ENCODE measurements at regions not wholly inside any gene's neighbourhood (a gene's known extent, or its start where the extent isn't known, plus 50 kb on each side); places are given as distances from the start of the nearest gene placed in this dataset.

DNA sequence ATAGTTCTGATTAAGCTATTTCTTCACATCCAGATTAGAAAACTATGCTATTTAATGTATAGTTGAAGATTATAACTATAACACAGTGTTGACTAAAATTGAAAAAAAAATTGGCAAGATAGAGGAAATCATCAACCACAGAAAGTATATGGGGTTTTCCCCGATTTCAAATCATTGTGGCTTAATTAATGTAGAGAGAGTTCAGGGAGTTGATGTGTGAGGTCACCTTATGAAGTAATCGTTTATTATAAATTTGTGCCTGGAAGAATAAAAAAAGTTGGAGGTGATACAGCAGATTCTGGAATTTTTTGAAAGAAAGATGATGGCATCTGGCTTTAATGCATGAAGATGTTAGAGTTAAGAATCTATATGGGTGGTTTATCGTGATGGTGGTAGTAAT, 84.3 kb downstream of the PTGS2 start:
- H3K9ac ChIP-seq (ENCODE audit: insufficient read length): no peak overlapping the region
- H3K27ac ChIP-seq: no peak overlapping the region
- no peak for DNase-seq (ENCODE audit: low read depth, low spot score)
- H3K9me3 ChIP-seq (ENCODE audit: low read depth, low read length): 0 out of 2 replicates have a peak, but pooled peaks cover 3% of the 10 kb centered on the region
- H3K4me3 ChIP-seq: no peak overlapping the region
- TF ChIP-seq FOXP2 (optimal IDR thresholded peaks at IDR 0.05; ENCODE audit: control extremely low read depth, extremely low read length, insufficient read depth) (no peak), EZH2 (IDR thresholded peaks at IDR 0.05) (no peak), POLR2AphosphoS5 (IDR thresholded peaks at IDR 0.05; ENCODE audit: borderline replicate concordance, low read depth, low read length) (no peak)
- no peaks in the 10 kb centered on the region for H3K36me3 ChIP-seq (ENCODE audit: insufficient read depth, low read length)

- TF ChIP-seq FOXP2 (optimal IDR thresholded peaks at IDR 0.05; ENCODE audit: control extremely low read depth, extremely low read length, insufficient read depth) (no peak), POLR2AphosphoS5 (IDR thresholded peaks at IDR 0.05; ENCODE audit: borderline replicate concordance, low read depth, low read length) (no peak), EZH2 (IDR thresholded peaks at IDR 0.05) (no peak)
- no peaks in the 10 kb centered on the region for H3K36me3 ChIP-seq (ENCODE audit: insufficient read depth, low read length)
Observed at GRCh38 chr1:186578325-186579016, 101.8 kb downstream of the PTGS2 start.

DNA sequence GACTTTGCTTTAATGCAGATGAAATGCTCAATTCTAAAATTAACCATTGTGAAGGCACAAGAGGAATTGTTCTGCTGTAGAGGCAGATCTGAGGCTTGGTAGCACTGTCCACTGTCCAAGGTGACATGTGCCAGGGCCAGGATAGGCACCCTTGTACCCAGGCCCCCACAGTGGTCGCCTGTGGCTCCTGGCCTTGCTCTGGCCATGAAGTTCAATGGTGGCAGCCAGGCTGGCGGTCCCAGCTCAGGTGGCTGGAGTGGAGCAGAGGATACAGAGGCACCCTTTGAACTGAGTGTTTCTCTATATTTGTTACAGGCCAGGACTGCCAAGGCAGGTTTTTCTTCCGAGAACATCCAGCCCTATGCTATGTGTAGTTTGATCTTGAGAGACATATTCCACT, 102.6 kb downstream of the PTGS2 start:
- Histone ChIP-seq H3K36me3 (ENCODE audit: insufficient read depth, low read length) (no peaks in the 10 kb centered on the region), H3K27ac (no peak overlapping the region), H3K9ac (ENCODE audit: insufficient read length) (no peak overlapping the region), H3K9me3 (ENCODE audit: low read depth, low read length) (no peaks in the 10 kb centered on the region), H3K4me3 (no peak overlapping the region)
- TF ChIP-seq FOXP2 (optimal IDR thresholded peaks at IDR 0.05; ENCODE audit: control extremely low read depth, extremely low read length, insufficient read depth) (no peak), EZH2 (IDR thresholded peaks at IDR 0.05) (no peak), POLR2AphosphoS5 (IDR thresholded peaks at IDR 0.05; ENCODE audit: borderline replicate concordance, low read depth, low read length) (no peak)
- DNase-seq (ENCODE audit: low read depth, low spot score): no peak

More at GRCh38 chr1:186578325-186579016, 101.8 kb downstream of the PTGS2 start:
- Histone ChIP-seq H3K9ac (ENCODE audit: insufficient read length) (no peak overlapping the region), H3K27ac (no peak overlapping the region), H3K9me3 (ENCODE audit: low read depth, low read length) (no peaks in the 10 kb centered on the region), H3K4me3 (no peak overlapping the region)
- DNase-seq (ENCODE audit: low read depth, low spot score): no peak

DNA sequence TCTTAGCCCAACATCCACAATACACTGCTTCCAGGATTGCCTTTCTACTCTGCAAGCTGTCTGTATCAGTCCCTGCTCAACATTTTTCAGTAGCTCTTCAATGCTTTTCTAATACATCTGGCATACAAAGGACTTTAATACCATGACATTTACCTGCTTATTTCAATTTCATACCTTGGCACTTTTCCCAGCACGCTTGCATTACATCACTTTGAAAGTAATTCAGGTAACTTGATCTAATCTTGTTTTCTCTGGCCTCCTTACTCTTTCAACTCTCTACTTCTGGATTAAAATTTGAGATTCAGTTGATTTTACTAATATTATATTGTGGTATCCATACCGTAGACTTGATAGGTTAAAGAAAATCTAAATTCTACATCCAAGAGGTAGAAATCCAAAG, 103.0 kb downstream of the PTGS2 start:
- TF ChIP-seq POLR2AphosphoS5 (IDR thresholded peaks at IDR 0.05; ENCODE audit: borderline replicate concordance, low read depth, low read length): no peak
- TF ChIP-seq EZH2 (IDR thresholded peaks at IDR 0.05): no peak
- no peak for TF ChIP-seq FOXP2 (optimal IDR thresholded peaks at IDR 0.05; ENCODE audit: control extremely low read depth, extremely low read length, insufficient read depth)
- Histone ChIP-seq H3K9ac (ENCODE audit: insufficient read length) (no peak overlapping the region), H3K27ac (no peak overlapping the region), H3K9me3 (ENCODE audit: low read depth, low read length) (no peaks in the 10 kb centered on the region), H3K36me3 (ENCODE audit: insufficient read depth, low read length) (no peaks in the 10 kb centered on the region), H3K4me3 (no peak overlapping the region)
- no peak for DNase-seq (ENCODE audit: low read depth, low spot score)

DNA sequence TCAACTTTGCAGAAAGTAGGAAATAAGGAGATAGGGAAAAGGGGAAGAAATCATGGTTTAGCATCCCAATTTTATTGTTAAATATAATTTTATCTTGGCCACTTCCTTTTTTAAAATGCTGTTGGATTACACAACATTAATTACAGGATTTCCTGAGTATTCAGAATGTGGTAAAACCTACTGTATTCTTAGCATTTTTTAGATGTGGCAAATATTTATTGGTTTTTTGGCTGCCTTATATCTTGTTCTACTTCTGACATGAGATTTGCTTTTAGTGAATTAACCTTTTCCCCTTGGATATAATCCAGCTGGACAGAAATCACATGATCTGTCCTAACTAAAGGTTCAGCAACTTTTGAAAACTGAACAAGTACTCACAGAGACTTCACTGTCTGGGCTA, 104.9 kb downstream of the PTGS2 start:
- TF ChIP-seq FOXP2 (optimal IDR thresholded peaks at IDR 0.05; ENCODE audit: control extremely low read depth, extremely low read length, insufficient read depth): no peak
- no peak for TF ChIP-seq EZH2 (IDR thresholded peaks at IDR 0.05)
- TF ChIP-seq POLR2AphosphoS5 (IDR thresholded peaks at IDR 0.05; ENCODE audit: borderline replicate concordance, low read depth, low read length): peak; percentile 51; the same call in 1 of the 2 replicates
- no peaks in the 10 kb centered on the region for H3K9me3 ChIP-seq (ENCODE audit: low read depth, low read length)
- no peak overlapping the region for H3K9ac ChIP-seq (ENCODE audit: insufficient read length)
- H3K27ac ChIP-seq: no peak overlapping the region
- no peaks in the 10 kb centered on the region for H3K36me3 ChIP-seq (ENCODE audit: insufficient read depth, low read length)
- no peak overlapping the region for H3K4me3 ChIP-seq
- DNase-seq (ENCODE audit: low read depth, low spot score): peak; percentile 75

DNA sequence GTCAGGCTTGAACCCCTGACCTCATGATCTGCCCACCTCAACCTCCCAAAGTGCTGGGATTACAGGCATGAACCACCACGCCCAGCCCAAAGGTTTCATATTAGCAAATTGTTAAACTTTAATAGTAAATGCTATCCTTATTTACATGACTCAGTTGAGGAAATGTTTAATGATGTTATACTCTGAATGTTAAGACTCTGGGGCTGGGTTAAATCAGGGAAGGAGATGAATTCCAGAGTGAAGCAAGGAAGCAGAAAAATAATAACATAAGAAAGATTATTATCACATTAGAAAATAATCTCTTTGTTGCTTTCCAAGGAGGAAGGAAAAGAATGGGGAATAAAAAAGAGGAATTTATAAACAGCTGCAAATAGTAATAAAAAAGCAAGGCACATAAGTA, 105.3 kb downstream of the PTGS2 start:
- H3K9ac ChIP-seq (ENCODE audit: insufficient read length): no peak overlapping the region
- H3K4me3 ChIP-seq: no peak overlapping the region
- no peak overlapping the region for H3K27ac ChIP-seq
- H3K36me3 ChIP-seq (ENCODE audit: insufficient read depth, low read length): no peaks in the 10 kb centered on the region
- no peak for DNase-seq (ENCODE audit: low read depth, low spot score)
- no peaks in the 10 kb centered on the region for H3K9me3 ChIP-seq (ENCODE audit: low read depth, low read length)
- TF ChIP-seq EZH2 (IDR thresholded peaks at IDR 0.05): no peak
- no peak for TF ChIP-seq FOXP2 (optimal IDR thresholded peaks at IDR 0.05; ENCODE audit: control extremely low read depth, extremely low read length, insufficient read depth)
- no peak for TF ChIP-seq POLR2AphosphoS5 (IDR thresholded peaks at IDR 0.05; ENCODE audit: borderline replicate concordance, low read depth, low read length)

- no peak overlapping the region for H3K9ac ChIP-seq (ENCODE audit: insufficient read length)
- no peak overlapping the region for H3K4me3 ChIP-seq
- TF ChIP-seq POLR2AphosphoS5 (IDR thresholded peaks at IDR 0.05; ENCODE audit: borderline replicate concordance, low read depth, low read length): no peak
- no peak for TF ChIP-seq EZH2 (IDR thresholded peaks at IDR 0.05)
- TF ChIP-seq FOXP2 (optimal IDR thresholded peaks at IDR 0.05; ENCODE audit: control extremely low read depth, extremely low read length, insufficient read depth): no peak
- no peaks in the 10 kb centered on the region for H3K9me3 ChIP-seq (ENCODE audit: low read depth, low read length)
- H3K27ac ChIP-seq: no peak overlapping the region
- H3K36me3 ChIP-seq (ENCODE audit: insufficient read depth, low read length): no peaks in the 10 kb centered on the region
- no peak for DNase-seq (ENCODE audit: low read depth, low spot score)
Observed at GRCh38 chr1:186572509-186572908, 107.7 kb downstream of the PTGS2 start.

GRCh38 chr1:186571771-186572170, 108.5 kb downstream of the PTGS2 start:
- Histone ChIP-seq H3K27ac (no peak overlapping the region), H3K9me3 (ENCODE audit: low read depth, low read length) (no peaks in the 10 kb centered on the region), H3K9ac (ENCODE audit: insufficient read length) (no peak overlapping the region), H3K36me3 (ENCODE audit: insufficient read depth, low read length) (no peaks in the 10 kb centered on the region), H3K4me3 (no peak overlapping the region)
- no peak for DNase-seq (ENCODE audit: low read depth, low spot score)
- no peak for TF ChIP-seq FOXP2 (optimal IDR thresholded peaks at IDR 0.05; ENCODE audit: control extremely low read depth, extremely low read length, insufficient read depth)
- TF ChIP-seq POLR2AphosphoS5 (IDR thresholded peaks at IDR 0.05; ENCODE audit: borderline replicate concordance, low read depth, low read length): no peak
- no peak for TF ChIP-seq EZH2 (IDR thresholded peaks at IDR 0.05)

DNA sequence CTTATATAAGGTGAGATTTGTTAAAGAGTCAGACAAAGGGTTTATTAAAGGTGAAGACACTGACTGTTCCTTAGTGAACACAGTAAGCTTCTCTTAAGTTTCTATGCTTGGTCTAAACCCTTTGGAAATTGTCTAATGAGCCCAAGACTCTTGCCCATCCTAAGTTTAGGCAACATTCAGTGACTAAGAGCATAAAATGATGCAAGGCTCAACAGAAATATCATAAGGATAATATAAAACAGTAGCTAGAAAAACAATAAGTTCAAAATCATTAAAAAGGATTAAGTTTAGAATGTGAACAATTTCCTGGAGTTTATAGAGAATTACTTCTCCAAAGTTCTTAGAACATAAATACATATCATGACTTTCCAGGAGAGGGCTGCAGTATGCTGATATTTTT, 108.9 kb upstream of the PDC start:
- TF ChIP-seq POLR2AphosphoS5 (IDR thresholded peaks at IDR 0.05; ENCODE audit: borderline replicate concordance, low read depth, low read length) (no peak), EZH2 (IDR thresholded peaks at IDR 0.05) (no peak), FOXP2 (optimal IDR thresholded peaks at IDR 0.05; ENCODE audit: control extremely low read depth, extremely low read length, insufficient read depth) (no peak)
- no peak overlapping the region for H3K27ac ChIP-seq

More for the DNA sequence above, 108.9 kb upstream of the PDC start:
- Histone ChIP-seq H3K36me3 (ENCODE audit: insufficient read depth, low read length) (no peaks in the 10 kb centered on the region), H3K9me3 (ENCODE audit: low read depth, low read length) (no peaks in the 10 kb centered on the region), H3K4me3 (no peak overlapping the region), H3K9ac (ENCODE audit: insufficient read length) (no peak overlapping the region)
- no peak for DNase-seq (ENCODE audit: low read depth, low spot score)
